ENCODE measurements at regions not wholly inside any gene's neighbourhood (a gene's known extent, or its start where the extent isn't known, plus 50 kb on each side); places are given as distances from the start of the nearest gene placed in this dataset.
"Not testable (repeated sequence)": the region's sequence is repeated elsewhere in the genome, so short reads cannot be mapped to it uniquely, and the experiment has no call there.

DNA sequence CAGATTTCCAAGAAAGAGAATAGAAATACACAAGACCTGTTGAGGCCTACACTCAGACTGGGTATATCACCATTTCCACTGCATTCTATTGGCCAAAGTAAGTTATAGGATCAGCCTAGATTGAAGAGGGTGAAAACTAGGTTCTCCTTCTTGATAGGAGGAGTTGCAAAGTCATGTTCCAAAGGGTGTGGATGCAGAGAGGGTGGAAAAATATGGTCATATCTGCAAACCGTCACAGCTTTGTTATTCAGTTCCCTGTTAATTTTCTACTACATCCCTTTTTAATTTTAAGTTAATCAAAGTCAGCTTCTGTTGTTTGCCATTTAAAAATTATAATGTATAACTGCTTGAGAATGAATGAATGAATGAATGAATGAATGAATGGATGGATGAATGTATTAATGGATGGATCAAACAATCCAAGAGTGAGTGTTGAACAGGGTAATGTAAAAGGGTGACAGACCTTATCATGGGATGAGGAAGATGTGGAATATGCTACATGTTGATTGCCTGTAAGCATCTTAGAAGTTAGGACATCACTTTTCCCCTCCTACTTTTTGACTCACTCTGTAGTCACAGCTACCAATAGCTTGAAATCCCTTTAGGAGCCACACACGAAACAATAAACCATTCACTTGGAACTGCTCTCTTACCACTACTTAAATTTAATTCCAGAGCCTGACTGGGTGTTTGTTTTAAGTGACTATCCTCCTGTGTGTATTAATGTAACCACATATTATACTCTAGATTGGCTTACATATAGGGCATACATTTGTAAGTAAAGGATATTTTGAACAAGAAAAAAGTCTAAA is 121.5 kb downstream of the CCDC34 start:
- DNase-seq, result peak; percentile 29

DNA sequence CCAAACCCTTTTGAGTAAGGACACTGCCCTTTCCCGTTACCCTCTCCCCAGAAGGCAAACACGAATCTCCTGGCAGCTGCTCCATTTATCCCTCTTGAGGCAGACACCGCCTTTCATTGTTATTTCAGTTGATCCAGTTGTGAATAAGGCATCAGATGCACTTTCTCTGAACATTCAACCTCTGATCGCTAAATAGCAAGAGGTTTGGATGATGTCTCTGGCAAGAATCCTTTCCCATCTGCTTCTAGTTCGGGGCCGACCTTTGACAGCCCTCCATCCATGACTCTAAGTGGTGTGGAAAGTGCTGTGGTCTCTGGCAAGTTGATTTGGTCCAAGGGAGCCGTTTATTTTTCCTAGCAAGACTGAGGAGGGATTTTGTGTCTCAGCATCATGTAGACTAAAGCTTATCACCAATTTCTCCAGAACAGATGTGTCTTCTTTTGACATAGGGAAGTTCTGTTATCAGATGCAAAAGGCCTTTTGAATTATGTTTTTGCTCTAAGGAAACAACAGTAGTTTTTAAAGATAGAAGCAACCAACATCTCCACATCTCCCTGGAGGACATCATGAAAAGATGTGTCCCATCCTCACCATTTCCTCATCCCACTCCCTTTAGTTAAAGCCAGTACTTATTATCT is 123.6 kb downstream of the CCDC34 start:
- DNase-seq, result no peak

DNA sequence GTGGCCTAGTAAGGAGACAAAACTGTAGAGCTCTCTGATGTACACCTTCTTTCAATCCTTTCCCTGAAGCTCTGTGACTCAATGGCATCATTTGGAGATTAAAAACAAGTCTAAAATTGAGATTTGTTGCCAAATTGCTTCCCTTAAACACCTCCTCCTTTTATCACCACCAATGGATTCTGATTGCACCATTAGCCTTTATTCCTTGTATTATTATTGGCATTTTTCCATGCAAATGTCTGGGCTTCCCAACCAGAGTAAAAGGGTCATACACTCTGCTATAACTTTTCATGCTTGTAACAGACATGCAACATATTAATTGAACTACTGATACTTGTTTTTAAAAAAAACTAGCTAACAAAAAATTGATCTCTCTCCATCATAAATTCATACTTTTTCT is 124.2 kb downstream of the CCDC34 start:
- no peak for DNase-seq

DNA sequence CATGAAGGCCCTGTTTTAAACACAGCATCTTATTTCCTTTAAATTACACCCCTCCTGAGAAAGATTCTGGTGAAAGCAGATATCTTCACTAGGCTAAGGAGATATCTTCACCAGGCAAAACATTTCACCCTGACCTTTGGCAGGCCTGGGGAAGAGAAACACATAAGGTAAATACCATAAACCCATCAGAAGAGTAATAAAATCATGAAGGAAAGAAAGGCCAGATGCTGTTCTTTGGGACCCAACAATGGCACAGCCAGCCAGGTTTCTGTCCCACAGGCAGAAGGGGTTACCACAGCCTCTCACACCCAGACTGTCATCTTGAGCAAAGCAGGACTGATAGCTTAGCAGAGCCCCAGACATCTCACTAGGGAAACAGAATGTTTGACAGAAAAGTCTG is 125.4 kb downstream of the CCDC34 start:
- DNase-seq, result no peak

DNA sequence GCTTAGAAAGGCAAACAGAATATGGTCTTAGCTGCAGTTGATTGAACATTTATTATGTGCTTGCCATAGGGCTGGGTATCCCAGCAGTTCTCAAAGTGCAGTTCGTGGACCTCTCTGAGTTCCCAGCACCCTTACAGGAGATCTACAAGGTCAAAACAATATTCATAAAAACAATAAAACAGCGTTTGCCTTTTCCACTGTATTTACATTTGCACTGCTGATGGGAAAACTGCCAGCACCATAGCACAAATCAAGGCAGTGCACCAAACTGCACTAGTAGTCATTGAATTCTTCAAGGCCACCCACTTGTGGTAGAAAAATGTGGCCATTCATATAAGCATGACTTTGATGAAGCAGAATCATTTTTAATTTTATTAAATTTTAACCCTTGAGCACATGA is 128.1 kb downstream of the CCDC34 start:
- DNase-seq, result no peak

DNA sequence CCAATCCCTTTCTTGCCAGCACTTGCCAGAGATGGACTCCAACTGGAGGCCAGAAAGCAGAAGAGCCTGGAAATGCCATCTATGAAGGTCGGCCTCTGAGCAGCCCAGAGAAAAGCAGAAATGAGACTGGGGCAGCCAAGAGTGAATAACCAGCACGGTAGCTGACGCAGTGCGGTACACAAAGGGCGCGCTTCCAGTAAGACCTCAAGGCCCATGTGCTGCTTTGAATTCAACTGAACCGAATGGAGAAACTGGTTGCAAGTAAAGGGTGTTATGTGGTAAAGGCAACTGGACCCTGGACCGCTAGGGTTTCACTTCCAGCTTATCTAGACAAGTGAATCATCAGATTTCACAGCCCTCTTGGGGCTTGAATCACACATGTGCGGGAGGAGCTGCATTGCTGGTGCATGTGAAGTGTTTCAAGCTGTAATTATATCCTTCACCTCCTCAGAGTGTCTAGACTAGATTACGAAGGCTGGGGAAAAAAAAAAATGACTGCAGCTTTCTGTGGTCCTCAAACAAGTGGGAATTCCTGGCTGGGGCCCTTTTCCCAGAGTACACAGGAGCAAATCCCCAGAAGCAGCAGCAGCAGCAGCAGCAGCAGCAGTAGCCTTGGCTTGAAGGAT is 128.9 kb downstream of the CCDC34 start:
- peak; percentile 97 for DNase-seq

DNA sequence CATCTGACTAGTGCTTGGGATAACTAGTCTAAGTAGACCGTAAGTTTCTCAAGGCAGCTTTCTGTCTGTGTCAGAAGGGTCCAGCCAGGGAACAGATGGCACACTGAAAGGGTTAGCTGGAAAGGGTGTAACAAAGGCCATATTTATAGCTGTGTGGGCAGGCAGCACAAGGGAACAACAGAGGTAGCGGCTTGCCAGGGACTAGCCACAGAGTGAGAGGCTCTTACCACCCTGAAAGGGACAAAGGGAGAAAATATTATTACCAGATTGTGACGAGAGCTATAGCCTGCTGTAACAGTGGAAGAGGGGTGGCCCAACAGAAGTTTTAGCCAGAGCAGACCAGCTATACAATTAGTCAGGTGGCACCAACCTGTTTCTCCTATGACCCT is 129.4 kb downstream of the CCDC34 start:
- no peak for DNase-seq

DNA sequence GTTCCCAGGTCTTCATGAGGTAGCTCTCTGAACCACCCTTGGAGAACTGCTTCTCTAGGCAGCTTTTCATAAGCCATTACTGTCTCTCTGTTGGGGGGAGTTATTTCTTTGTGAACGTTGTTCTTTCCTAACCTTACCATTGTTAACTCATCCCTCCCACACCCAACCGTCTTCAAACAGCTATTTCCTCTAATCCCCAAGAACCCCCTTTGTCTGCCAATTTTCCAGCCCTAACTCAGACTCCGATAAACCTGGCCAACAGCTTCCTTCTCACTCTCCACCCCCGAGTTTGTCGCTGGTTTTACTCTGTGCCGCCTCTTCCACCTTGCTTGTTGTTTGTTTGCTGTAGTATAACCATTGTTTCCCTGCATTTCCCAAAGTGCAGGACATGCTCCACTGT is 131.5 kb downstream of the CCDC34 start:
- DNase-seq, result no peak

DNA sequence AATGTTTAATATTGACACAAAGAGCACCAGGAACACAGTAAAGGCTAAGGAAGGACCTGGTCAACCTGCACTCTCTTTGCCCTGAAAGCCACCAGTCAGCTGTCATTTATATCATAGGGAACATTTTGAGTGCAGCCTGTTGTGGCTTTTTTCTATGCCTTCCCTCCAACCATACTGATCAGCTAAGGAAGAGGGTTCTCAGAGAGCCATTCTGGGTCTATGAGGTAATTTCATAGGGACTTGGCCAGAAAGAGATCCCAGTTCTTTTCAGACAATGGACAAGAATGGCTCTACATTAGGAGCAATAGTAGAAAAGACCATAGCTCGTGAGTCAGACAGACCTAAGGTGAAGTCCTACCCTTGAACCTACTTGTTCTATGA is 132.8 kb downstream of the CCDC34 start:
- no peak for DNase-seq

DNA sequence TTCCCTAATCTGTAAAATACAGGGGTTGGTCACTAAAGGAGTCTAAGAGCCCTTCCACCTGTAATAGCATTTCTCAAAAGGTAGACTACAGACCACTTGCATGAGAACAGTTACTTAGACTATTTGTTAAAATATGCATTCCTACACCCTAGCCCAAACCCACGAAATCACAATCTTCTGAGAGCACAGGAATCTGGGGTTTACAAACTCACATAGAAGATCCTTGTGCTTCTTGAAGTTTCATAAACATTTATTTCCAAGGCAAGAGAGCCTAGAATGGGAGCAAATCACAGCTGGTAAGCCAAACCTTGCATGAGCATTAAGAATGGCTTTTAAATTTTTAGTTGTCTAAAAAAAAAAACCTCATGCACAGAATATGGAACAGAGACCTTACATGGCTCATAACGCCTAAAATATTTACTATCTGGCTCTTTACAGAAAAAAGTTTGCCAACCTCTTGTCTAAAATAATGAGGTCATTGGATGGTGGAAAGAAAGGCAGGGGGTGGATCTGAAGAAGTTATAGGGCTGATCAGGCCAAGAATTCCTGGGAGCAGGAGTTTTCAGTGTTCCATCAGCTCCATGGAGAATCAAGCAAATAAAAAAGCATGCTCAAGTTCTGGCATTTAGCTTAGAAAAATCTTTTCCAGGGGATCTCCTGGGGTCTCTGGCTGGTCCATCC is 133.4 kb downstream of the CCDC34 start:
- DNase-seq, result no peak

DNA sequence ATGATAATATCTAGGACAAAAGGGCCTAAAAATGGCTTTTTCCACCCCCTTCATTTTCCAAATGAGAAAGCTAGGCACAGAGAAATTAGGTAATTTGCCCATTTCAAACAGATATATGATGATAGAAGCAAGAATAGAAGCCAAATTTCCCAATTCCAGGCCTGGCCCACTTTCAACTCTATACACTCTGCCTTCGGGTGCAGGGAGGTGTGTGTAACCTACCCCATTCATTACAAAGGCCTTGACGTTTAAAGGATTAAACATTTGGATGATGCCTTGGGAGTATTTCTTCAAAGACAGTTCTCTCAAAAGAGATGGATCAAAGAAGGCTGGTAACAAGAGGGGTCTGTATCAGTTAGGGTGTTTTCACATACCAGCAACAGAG is 134.1 kb downstream of the CCDC34 start:
- DNase-seq, result no peak

DNA sequence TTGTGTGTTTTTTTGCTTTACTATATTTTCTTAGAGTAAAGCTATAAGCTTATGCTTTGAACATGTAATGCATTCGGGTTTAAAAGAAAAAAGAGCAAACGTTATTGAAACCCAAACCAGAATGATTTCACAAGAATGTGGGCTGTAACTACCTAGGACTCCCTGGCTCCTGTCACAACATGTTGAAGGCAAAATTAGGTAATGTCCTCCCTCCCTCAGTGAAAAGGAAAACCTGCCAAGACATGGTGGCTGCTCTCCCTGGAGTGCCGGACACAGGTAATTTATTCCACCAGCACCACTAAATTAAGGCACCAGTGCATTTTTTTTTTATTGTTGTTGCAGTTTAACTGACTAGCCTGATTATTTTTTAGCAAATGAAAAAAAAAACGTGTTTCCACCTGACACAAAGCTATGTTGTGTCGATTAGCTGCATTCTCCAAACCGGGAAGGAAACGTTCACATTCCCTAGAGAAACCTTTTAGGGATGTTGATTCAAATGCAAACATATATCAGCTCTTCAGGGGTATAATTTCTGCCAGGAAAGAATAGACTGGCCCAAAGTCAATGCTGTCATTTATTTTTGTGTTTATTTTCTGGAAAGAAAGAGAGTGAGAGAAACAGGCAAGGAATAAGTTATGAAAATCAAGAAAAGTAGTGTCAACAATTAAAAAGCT is 134.6 kb downstream of the CCDC34 start:
- DNase-seq, result no peak

DNA sequence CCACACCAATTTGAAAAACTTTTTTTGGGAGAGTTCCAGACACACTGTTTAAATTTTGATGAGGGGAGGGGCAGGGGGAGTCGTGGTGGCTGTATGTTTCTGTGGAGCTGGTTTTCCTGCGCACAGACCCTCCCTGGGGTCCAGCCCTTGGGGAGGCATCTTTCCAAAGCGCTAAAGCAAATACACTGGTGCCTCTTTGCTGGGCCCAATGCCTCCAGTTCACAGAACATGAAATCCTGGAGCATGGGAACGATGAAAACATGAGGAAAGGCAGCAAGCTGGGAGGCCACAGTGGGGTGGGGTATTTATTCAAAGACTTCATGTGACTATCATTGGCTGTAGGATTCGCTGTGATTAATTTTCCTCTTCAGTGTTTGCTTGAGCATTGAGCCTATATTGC is 135.3 kb downstream of the CCDC34 start:
- no peak for DNase-seq

DNA sequence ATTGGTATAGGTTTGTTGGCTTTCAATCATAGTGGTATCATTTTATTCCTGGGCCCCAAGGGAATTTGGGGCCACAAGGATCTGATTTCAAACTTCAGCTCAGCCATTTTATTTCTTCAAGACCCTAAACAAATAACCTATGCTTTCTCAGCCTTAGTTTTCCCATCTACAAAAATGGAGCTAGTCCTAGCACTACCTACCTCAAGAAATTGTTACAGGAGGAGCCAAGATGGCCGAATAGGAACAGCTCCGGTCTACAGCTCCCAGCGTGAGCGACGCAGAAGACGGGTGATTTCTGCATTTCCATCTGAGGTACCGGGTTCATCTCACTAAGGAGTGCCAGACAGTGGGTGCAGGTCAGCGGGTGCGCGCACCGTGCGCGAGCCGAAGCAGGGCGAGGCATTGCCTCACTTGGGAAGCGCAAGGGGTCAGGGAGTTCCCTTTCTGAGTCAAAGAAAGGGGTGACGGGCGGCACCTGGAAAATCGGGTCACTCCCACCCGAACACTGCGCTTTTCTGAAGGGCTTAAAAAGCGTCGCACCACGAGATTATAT is 143.5 kb downstream of the CCDC34 start:
- not testable (repeated sequence) for DNase-seq

DNA sequence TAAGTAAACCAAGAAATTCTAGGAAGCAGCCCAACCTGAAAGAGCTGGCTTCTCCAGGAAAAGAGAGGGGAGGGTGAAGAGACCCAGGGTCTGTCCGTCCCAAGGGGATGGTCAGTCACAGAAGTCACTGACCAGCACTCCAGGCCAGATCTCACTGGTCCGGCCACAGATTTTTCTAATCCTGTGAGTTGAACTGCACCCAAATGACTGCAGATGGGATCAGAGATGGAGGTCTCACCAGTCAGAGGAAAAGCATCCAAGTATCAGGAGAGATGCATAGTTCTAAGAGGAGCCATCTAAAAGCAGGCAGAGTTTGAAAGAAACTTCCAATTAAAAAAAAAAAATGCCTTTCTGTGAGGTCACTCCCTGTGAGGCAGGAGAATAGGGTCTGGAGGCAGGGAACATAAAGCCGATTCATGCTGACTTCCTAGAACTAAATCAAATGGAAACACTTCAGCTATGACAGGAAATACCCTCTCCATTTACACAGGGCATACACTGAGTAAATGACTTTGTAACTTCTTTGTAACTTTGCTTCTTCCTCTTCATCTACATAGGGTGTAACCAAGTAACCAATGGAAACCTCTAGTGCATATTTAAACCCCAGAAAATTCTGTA is 144.5 kb downstream of the CCDC34 start:
- peak; percentile 84 for DNase-seq

DNA sequence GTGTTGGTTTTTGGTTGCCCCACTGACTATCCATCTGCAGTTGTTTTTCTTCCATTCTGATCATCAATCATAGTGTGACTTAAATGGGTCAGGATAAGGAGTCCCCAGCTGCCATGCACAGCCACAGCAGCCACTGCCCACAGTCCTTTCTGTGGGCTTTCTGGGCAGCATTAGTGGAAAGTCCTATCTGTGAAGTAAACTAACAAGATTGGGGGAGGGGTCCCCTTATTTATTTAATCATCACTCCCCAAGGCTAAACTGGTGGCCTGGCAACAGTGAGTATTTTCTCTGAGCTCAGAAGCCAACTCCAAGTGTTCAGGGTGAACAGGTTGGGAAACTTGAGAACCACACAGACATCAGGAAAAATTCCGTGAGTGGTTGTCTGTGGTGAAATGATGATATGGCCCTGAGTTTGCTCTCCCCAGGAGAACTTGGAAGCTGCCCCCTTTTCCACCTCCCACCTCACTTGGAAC is 145.0 kb downstream of the CCDC34 start:
- peak; percentile 89 for DNase-seq

DNA sequence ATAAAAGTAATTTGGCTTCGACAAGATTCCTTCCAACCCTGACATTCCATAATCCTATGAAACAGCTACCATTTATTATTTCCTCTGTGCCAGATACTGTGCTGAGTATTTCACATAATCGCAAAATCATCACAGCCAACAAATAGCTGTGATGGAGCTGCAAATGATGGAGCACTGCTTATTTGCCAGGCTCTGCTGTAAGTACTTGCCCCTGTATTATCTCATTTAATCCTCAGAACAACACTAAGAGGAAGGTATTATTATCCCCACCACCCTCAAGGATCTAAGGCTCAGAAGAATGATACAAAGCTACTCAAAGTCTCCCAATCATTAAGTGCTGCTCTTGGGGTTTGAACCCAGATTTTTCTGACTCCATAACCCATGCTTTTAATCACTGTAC is 145.5 kb downstream of the CCDC34 start:
- no peak for DNase-seq

DNA sequence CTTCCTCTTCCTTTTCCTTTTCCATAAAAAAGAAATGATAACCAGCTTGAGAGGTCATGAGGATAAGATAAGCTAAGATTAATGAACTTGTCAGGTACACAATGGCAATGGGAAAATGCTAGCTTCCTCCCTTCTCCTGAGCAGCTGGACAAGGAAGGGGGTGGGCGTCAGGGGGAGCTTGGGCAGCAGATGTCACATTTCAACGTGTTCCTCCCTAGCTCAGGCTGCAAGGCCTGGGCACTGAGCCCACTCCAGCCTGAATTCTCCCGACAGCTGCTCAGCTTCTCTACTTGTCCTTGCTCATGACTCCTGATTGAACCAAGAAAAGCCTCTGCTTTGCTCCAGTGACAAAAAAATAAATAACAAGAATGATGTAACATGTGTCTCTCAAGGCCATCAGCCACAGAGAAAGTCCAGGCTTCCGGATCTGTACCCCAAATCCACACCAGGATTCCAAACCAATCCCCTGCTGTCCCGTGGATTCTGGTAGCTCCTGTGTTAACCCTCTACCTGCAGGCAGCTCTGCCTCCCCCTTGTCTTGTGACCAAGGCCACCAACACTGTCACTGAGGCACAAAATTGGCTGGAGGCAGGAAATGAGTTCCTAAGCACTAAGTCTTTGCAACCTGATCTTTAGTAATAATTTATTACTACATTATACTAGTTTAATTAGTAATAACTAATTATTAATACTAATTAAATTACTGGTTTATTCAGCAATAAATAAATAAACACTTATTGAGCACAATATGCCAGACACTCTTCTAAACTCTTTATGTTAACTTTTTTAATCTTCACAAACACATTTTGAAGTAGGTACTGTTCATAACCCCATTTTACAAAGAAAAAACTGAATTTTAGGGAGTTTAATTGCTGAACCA is 146.5 kb downstream of the CCDC34 start:
- peak; percentile 21 for DNase-seq

DNA sequence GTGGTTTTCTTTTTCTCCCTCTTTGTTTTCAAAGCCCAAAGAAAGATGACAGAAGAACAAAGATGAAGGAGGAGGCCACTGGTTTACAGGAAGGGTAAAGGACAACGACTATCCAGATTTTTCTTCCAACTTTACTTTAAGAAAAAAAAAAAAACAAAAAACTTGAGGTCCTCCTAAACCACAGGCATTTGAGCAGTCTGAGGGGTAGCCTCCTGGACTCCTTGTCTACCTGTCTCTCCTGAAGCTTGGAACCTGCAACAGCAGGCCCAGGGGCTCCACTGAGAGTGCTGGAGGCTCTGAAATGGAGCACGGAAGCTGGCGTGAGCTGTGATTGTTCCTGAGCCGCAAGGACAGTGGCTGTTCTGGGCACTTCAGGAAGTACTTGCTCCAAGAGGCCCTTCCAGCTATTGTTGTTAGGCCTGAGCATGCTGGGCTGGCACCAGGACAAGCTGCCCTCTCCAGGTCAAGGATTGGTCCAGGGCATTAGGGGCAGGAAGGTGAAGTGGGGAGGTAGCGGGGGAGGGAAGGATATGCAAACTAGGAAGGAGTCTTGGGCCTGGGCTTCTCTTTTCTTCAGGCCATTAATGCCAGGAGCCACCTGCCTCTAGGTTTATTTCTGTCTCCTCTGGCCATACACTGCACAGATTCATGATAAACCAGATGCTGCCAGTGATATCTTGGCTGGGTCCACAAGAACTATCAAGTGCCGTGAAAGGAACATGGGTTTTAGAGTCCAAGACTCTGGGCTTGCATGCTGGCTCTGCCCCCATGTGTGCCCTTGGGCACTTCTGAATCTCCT is 147.3 kb downstream of the CCDC34 start:
- no peak for DNase-seq

DNA sequence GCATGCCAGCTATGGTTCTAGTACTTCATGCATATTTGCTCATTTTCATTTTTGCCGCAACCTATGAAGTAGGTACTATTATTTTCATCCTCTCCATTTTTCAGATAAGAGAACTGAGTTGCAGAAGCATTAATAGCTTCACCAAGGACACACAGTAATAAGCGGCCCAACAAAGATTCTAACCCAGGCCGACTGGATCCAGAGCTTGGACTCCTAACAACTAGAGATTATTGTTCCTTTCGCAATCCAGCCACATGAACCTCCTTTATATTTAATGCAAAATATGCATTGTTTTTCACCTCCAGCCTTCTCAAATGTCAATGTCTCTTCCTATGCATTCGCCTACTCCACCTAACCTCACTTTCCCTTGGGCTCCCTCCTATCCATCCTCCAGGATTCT is 148.3 kb downstream of the CCDC34 start:
- DNase-seq, result no peak

Measured in NCI-H226 (cell line).